ENCODE measurements at regions not wholly inside any gene's neighbourhood (a gene's known extent, or its start where the extent isn't known, plus 50 kb on each side); places are given as distances from the start of the nearest gene placed in this dataset.
"Not testable (repeated sequence)": the region's sequence is repeated elsewhere in the genome, so short reads cannot be mapped to it uniquely, and the experiment has no call there.

GRCh38 chr21:23811805-23812204 lies 1795.5 kb downstream of the MRPL39 start:
- in situ Hi-C loops (cut with HindIII; ENCODE audit: low sequenced_read_pairs): no loop called here
- DNase-seq (ENCODE audit: low read depth, low spot score): no peak
- TF ChIP-seq CTCF (IDR thresholded peaks at IDR 0.05; ENCODE audit: low read depth, low read length): no peak
- no peak overlapping the region for H3K4me3 ChIP-seq (ENCODE audit: low read depth, low read length)

DNA sequence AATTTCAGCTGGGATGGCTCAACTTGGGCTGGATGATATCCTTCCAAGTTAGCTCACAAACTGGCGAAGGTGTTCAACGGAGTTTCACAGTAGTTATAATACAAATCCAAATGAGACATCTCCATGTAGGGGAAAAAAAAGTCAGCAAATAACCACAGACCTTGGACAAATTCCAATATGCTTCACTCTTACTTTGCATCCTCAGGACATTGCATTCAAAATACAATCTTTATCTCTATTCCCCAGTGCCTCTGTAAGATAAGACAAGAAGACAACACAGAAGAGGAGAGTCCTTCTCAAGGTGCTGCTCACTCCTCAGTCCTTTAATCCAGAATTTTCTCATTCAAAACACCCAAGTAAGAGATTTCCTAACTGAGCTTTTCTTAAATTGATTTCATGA lies 1797.7 kb downstream of the MRPL39 start:
- no peak for DNase-seq (ENCODE audit: low read depth, low spot score)
- TF ChIP-seq CTCF (IDR thresholded peaks at IDR 0.05; ENCODE audit: low read depth, low read length): no peak
- in situ Hi-C loops (cut with HindIII; ENCODE audit: low sequenced_read_pairs): no loop called here
- H3K4me3 ChIP-seq (ENCODE audit: low read depth, low read length): no peak overlapping the region

DNA sequence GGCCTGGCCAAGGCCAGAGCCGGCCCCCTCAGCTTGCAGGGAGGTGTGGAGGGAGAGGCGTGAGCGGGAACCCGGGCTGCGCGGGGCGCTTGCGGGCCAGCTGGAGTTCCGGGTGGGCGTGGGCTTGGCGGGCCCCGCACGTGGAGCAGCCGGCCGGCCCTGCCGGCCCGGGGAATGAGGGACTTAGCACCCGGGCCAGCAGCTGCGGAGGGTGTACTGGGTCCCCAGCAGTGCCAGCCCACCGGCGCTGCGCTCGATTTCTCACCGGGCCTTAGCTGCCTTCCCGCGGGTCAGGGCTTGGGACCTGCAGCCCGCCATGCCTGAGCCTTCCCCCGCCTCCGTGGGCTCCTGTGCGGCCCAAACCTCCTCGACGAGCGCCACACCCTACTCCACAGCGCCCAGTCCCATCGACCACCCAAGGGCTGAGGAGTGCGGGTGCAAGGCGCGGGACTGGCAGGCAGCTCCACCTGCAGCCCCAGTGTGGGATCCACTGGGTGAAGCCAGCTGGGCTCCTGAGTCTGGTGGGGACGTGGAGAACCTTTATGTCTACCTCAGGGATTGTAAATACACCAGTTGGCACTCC lies 1800.2 kb downstream of the MRPL39 start:
- DNase-seq (ENCODE audit: low read depth, low spot score); in situ Hi-C loops (cut with HindIII; ENCODE audit: low sequenced_read_pairs); H3K4me3 ChIP-seq (ENCODE audit: low read depth, low read length): not testable (repeated sequence)

GRCh38 chr21:23804866-23805265 lies 1802.4 kb downstream of the MRPL39 start:
- no peak for DNase-seq (ENCODE audit: low read depth, low spot score)
- TF ChIP-seq CTCF (IDR thresholded peaks at IDR 0.05; ENCODE audit: low read depth, low read length): no peak
- no peak overlapping the region for H3K4me3 ChIP-seq (ENCODE audit: low read depth, low read length)
- in situ Hi-C loops (cut with HindIII; ENCODE audit: low sequenced_read_pairs): no loop called here

GRCh38 chr21:23801292-23801691 lies 1806.0 kb downstream of the MRPL39 start:
- TF ChIP-seq CTCF (IDR thresholded peaks at IDR 0.05; ENCODE audit: low read depth, low read length): no peak
- no peak overlapping the region for H3K4me3 ChIP-seq (ENCODE audit: low read depth, low read length)
- in situ Hi-C loops (cut with HindIII; ENCODE audit: low sequenced_read_pairs): no loop called here
- DNase-seq (ENCODE audit: low read depth, low spot score): no peak

DNA sequence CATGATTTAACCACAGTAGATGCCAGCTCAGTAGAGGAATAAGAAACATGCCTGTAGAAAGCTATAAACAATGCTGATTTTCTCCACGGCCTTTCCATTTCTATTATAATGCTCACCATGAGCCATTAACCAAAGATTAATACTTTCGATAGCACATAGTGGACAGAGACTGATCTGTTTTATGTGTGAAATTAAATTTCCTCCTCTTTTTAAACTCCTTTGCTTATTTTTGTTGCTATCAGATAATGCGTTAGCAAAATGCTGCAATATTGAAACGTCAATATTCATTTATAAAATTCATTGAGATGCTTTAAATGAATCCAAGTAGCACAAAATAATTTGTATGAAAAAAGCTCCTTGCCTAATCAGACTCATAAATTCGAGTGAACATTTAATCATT lies 1807.9 kb downstream of the MRPL39 start:
- in situ Hi-C loops (cut with HindIII; ENCODE audit: low sequenced_read_pairs): no loop called here
- TF ChIP-seq CTCF (IDR thresholded peaks at IDR 0.05; ENCODE audit: low read depth, low read length): no peak
- no peak for DNase-seq (ENCODE audit: low read depth, low spot score)
- H3K4me3 ChIP-seq (ENCODE audit: low read depth, low read length): no peak overlapping the region

- DNase-seq (ENCODE audit: low read depth, low spot score): no peak
- TF ChIP-seq CTCF (IDR thresholded peaks at IDR 0.05; ENCODE audit: low read depth, low read length): no peak
- no peak overlapping the region for H3K4me3 ChIP-seq (ENCODE audit: low read depth, low read length)
- in situ Hi-C loops (cut with HindIII; ENCODE audit: low sequenced_read_pairs): no loop called here
Observed at GRCh38 chr21:23792300-23792699, 1815.0 kb downstream of the MRPL39 start.
